ENCODE measurements at regions not wholly inside any gene's neighbourhood (a gene's known extent, or its start where the extent isn't known, plus 50 kb on each side); places are given as distances from the start of the nearest gene placed in this dataset.

DNA sequence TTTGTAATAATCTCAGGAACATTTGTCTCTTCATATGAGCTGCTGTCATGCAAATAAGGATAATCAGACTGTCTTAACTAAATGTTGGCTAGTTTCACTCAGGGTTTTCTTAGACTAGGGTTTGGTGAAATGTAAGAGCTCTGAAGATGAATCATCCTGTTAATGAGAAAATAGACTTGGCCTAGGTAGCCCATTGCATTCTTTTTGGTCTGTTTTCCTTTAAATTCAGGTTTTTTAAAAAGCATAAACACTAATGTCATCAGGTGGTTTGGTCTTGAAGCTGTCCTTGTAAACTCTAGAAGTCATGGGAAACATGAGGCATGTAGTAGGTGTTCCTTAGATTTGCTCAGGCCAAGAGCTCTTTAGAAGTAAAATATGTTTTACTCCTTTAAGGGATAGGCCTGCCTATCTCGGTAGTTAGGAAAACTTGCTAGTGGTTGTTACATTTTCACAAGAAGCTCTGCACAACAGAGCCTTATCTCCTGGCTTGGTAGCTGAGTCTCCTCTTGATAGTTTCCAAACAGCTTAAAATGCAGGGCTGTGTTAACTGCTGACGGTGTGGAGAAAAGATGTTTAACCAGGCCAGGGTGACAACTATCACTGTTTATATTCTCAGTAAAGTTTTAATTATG lies 62.0 kb upstream of the C1QTNF9B start:
- FAIRE-seq = no peak
- H3K4me1 ChIP-seq (ENCODE audit: control insufficient read depth, extremely low read depth, insufficient read depth, low read length) = no peaks in the 10 kb centered on the region
- no peaks in the 10 kb centered on the region for H3K9me3 ChIP-seq (replicated peaks; ENCODE audit: control insufficient read depth, insufficient read depth, low read length)
- H3K27ac ChIP-seq (ENCODE audit: insufficient read depth, low read depth, low read length) = no peak overlapping the region
- TF ChIP-seq FOS (IDR thresholded peaks at IDR 0.05; ENCODE audit: borderline replicate concordance, insufficient read depth, low read length) (no peak), POLR2AphosphoS5 (IDR thresholded peaks at IDR 0.05; ENCODE audit: insufficient read depth, low read depth, low read length) (no peak), JUN (IDR thresholded peaks at IDR 0.05; ENCODE audit: borderline replicate concordance, insufficient read depth, insufficient read length, low read depth) (no peak), POLR2A (IDR thresholded peaks at IDR 0.05; ENCODE audit: low read depth, low read length) (no peak), EZH2 (IDR thresholded peaks at IDR 0.05; ENCODE audit: borderline replicate concordance, low read depth, low read length, severe bottlenecking) (no peak), MYC (IDR thresholded peaks at IDR 0.05; ENCODE audit: low read depth, low read length) (no peak), GATA2 (IDR thresholded peaks at IDR 0.05; ENCODE audit: insufficient read depth, insufficient read length, low read depth, low read length) (no peak)
- TF ChIP-seq, protein P1, sequence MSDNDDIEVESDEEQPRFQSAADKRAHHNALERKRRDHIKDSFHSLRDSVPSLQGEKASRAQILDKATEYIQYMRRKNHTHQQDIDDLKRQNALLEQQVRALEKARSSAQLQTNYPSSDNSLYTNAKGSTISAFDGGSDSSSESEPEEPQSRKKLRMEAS (IDR thresholded peaks at IDR 0.05; ENCODE audit: insufficient read depth, insufficient read length) = no peak
- TF ChIP-seq, protein P2, sequence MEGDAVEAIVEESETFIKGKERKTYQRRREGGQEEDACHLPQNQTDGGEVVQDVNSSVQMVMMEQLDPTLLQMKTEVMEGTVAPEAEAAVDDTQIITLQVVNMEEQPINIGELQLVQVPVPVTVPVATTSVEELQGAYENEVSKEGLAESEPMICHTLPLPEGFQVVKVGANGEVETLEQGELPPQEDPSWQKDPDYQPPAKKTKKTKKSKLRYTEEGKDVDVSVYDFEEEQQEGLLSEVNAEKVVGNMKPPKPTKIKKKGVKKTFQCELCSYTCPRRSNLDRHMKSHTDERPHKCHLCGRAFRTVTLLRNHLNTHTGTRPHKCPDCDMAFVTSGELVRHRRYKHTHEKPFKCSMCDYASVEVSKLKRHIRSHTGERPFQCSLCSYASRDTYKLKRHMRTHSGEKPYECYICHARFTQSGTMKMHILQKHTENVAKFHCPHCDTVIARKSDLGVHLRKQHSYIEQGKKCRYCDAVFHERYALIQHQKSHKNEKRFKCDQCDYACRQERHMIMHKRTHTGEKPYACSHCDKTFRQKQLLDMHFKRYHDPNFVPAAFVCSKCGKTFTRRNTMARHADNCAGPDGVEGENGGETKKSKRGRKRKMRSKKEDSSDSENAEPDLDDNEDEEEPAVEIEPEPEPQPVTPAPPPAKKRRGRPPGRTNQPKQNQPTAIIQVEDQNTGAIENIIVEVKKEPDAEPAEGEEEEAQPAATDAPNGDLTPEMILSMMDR (IDR thresholded peaks at IDR 0.05; ENCODE audit: extremely low read depth in 1 of 2, insufficient read depth in 1 of 2, low read depth in 1 of 2, low read length in 2 of 2) = no peak
- no peak overlapping the region for H3K9ac ChIP-seq (replicated peaks; ENCODE audit: extremely low read depth, insufficient read depth, low read length)
- H3K9me1 ChIP-seq (replicated peaks; ENCODE audit: control insufficient read depth, extremely low read depth, insufficient read depth, low read length) = no peaks in the 10 kb centered on the region
- H3K4me2 ChIP-seq (ENCODE audit: insufficient read depth, low read length) = no peak overlapping the region
- no peak overlapping the region for H3K4me3 ChIP-seq (replicated peaks in 1 of 3; ENCODE audit: insufficient read depth in 1 of 3, low read depth in 1 of 3, low read length in 3 of 3)
- ChIA-PET CTCF (interaction anchor here (0.7 to 5.2 kb wide), 12 partner anchors 11 to 269 kb away, joined by 3 to 137 read pairs (median 6); partner anchors contain the start of gene MIPEP), POLR2A (no interaction called here)
- H3K27me3 ChIP-seq (ENCODE audit: control insufficient read depth in 2 of 2, insufficient read depth in 2 of 2, low read length in 2 of 2) = peaks cover 0 to 2% of the 10 kb centered on the region in 2 experiments
- H4K20me1 ChIP-seq (replicated peaks; ENCODE audit: control insufficient read depth, extremely low read depth, insufficient read depth, low read length) = no peaks in the 10 kb centered on the region
- BruUV-seq (replicated peaks) = no TSS peak
- no peaks in the 10 kb centered on the region for H3K79me2 ChIP-seq (ENCODE audit: control insufficient read depth, insufficient read depth, low read length)
- intact Hi-C loops (cut with micrococcal nuclease) (no loop called here), dilution Hi-C loops (cut with MboI; ENCODE audit: extremely low pct_ligation_motif_present, low sequenced_read_pairs) (no loop called here)
- H3K36me3 ChIP-seq (ENCODE audit: control insufficient read depth in 2 of 2, extremely low read depth in 1 of 2, insufficient read depth in 2 of 2, low read length in 2 of 2) = no peaks in the 10 kb centered on the region
- no peak overlapping the region for H2AFZ ChIP-seq (ENCODE audit: low read depth, low read length)
- no peak for DNase-seq (ENCODE audit: low read depth, low spot score)

All from endothelial cell of umbilical vein (primary cell).